ENCODE measurements at regions not wholly inside any gene's neighbourhood (a gene's known extent, or its start where the extent isn't known, plus 50 kb on each side); places are given as distances from the start of the nearest gene placed in this dataset.
"Not testable (repeated sequence)": the region's sequence is repeated elsewhere in the genome, so short reads cannot be mapped to it uniquely, and the experiment has no call there.

GRCh38 chr16:16770717-16771116, 391.8 kb downstream of the NPIPA7 start:
- not testable (repeated sequence) for TF ChIP-seq CTCF (conservative IDR thresholded peaks at IDR 0.05); ZFX (IDR thresholded peaks at IDR 0.05)

Data from C4-2B (cell line).